Bronchial epithelial cell (primary cell): ENCODE measurements at regions not wholly inside any gene's neighbourhood (a gene's known extent, or its start where the extent isn't known, plus 50 kb on each side); places are given as distances from the start of the nearest gene placed in this dataset.

ENCODE experiments used
- DNase-seq: peaks from one replicate; pipeline ENCODE4 v3.0.0-alpha.2; 2010; ENCODE audit warnings: low read depth
- FAIRE-seq: peaks from 2 replicates; lab custom pipeline; 2011; peaks lifted over from hg19 to GRCh38; lab: Jason Lieb, UNC
- H3K27me3 ChIP-seq: 2 replicates; pipeline ENCODE4 v1.5.1; 2011; ENCODE audit warnings: low read length; ENCODE audit not compliant: control insufficient read depth, insufficient read depth
- H3K36me3 ChIP-seq: 2 replicates; pipeline ENCODE4 v1.5.1; 2011; ENCODE audit warnings: low read length; ENCODE audit not compliant: control insufficient read depth, insufficient read depth
- H3K4me3 ChIP-seq: 2 replicates; pipeline ENCODE4 v1.5.1; 2011; ENCODE audit warnings: mild to moderate bottlenecking, low read depth, low read length, control low read depth
- TF ChIP-seq, protein P1 (sequence below): IDR thresholded peaks from 2 replicates; pipeline ENCODE4 v1.5.1; 2011; ENCODE audit warnings: mild to moderate bottlenecking, moderate library complexity, low read length, control low read depth, inconsistent platforms; ENCODE audit not compliant: insufficient read depth, severe bottlenecking

- no peaks in the 10 kb centered on the region for H3K36me3 ChIP-seq
- TF ChIP-seq, protein P1, sequence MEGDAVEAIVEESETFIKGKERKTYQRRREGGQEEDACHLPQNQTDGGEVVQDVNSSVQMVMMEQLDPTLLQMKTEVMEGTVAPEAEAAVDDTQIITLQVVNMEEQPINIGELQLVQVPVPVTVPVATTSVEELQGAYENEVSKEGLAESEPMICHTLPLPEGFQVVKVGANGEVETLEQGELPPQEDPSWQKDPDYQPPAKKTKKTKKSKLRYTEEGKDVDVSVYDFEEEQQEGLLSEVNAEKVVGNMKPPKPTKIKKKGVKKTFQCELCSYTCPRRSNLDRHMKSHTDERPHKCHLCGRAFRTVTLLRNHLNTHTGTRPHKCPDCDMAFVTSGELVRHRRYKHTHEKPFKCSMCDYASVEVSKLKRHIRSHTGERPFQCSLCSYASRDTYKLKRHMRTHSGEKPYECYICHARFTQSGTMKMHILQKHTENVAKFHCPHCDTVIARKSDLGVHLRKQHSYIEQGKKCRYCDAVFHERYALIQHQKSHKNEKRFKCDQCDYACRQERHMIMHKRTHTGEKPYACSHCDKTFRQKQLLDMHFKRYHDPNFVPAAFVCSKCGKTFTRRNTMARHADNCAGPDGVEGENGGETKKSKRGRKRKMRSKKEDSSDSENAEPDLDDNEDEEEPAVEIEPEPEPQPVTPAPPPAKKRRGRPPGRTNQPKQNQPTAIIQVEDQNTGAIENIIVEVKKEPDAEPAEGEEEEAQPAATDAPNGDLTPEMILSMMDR, result no peak
- no peaks in the 10 kb centered on the region for H3K27me3 ChIP-seq
- FAIRE-seq, result no peak
- no peak for DNase-seq
- no peak overlapping the region for H3K4me3 ChIP-seq
Measured at GRCh38 chr18:75551071-75551470, 123.6 kb upstream of the SMIM21 start.

GRCh38 chr18:75548353-75548905 lies 120.9 kb upstream of the SMIM21 start:
- DNase-seq (no peak), FAIRE-seq (no peak)
- Histone ChIP-seq H3K36me3 (no peaks in the 10 kb centered on the region), H3K27me3 (no peaks in the 10 kb centered on the region), H3K4me3 (no peak overlapping the region)
- TF ChIP-seq, protein P1, result no peak

- FAIRE-seq (no peak), DNase-seq (no peak)
- Histone ChIP-seq H3K36me3 (no peaks in the 10 kb centered on the region), H3K27me3 (no peaks in the 10 kb centered on the region), H3K4me3 (no peak overlapping the region)
- TF ChIP-seq, protein P1, result no peak
Measured at GRCh38 chr18:75546964-75547363, 119.5 kb upstream of the SMIM21 start.

- no peak for DNase-seq
- FAIRE-seq, result no peak
- Histone ChIP-seq H3K36me3 (no peaks in the 10 kb centered on the region), H3K4me3 (no peak overlapping the region), H3K27me3 (no peaks in the 10 kb centered on the region)
- TF ChIP-seq, protein P1, result no peak
Measured at GRCh38 chr18:75545189-75545588, 117.7 kb upstream of the SMIM21 start.

GRCh38 chr18:75544496-75544895 lies 117.0 kb upstream of the SMIM21 start:
- Histone ChIP-seq H3K27me3 (no peaks in the 10 kb centered on the region), H3K4me3 (no peak overlapping the region), H3K36me3 (no peaks in the 10 kb centered on the region)
- TF ChIP-seq, protein P1, result no peak
- peak; percentile 1 for DNase-seq
- FAIRE-seq, result no peak

DNA sequence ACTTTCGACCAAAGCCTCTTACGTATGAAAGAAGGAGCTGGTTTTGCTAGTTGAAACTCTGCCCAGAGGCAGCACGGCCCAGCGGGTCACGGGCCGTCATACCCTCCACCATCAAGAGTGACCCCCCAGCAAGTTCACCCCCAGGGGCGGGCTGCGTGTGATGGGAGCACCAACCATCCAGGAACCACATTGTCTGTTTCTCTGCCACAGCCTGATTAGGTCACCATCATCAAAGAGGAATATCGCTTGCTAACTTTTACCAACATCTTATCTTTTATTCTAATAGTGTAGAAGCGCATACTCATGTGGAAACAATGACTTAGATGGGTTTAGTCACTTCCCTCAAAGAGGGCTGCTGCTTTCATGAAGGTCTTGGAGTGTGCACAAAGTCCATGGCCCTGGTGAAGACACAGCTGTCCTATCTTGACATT lies 116.6 kb upstream of the SMIM21 start:
- no peaks in the 10 kb centered on the region for H3K27me3 ChIP-seq
- no peaks in the 10 kb centered on the region for H3K36me3 ChIP-seq
- DNase-seq (no peak), FAIRE-seq (no peak)
- H3K4me3 ChIP-seq, result no peak overlapping the region
- TF ChIP-seq, protein P1, result no peak
